ENCODE measurements at regions not wholly inside any gene's neighbourhood (a gene's known extent, or its start where the extent isn't known, plus 50 kb on each side); places are given as distances from the start of the nearest gene placed in this dataset.

DNA sequence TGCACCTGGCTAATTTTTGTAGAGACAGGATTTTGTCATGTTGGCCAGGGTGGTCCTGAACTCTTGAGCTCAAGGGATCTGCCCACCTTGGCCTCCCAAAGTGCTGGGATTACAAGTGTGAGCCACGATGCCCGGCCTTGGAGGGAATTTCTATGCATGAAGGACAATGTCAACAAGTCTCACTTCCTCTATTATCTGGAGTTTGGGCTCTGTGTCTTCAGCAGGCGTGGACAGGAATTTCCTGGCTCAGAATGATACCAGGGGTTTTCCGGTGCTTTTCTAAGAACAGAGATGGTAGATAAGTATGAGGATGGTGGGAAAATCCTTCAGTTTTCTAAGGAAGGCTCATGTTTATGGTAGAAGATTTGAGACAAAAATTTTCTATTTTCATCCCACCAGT, 75.0 kb upstream of the CCDC60 start:
- no peak for DNase-seq (ENCODE audit: low read depth, low spot score)
- Histone ChIP-seq H3K9ac (ENCODE audit: insufficient read length, low read depth) (no peak overlapping the region), H3K4me3 (ENCODE audit: insufficient read length, low read depth) (no peak overlapping the region), H3K36me3 (ENCODE audit: insufficient read depth, insufficient read length, low read length) (no peaks in the 10 kb centered on the region), H3K9me3 (ENCODE audit: insufficient read depth, low read length) (0 out of 2 replicates have a peak, but pooled peaks cover 4% of the 10 kb centered on the region), H3K27me3 (ENCODE audit: insufficient read depth, insufficient read length) (no peaks in the 10 kb centered on the region), H3K4me1 (ENCODE audit: insufficient read depth, insufficient read length) (no peaks in the 10 kb centered on the region)
- TF ChIP-seq YY1 (IDR thresholded peaks at IDR 0.05; ENCODE audit: insufficient read depth, insufficient read length): no peak
- TF ChIP-seq SUZ12 (IDR thresholded peaks at IDR 0.05; ENCODE audit: extremely low read depth, insufficient read depth, insufficient read length): no peak
- TF ChIP-seq ZNF274 (IDR thresholded peaks at IDR 0.05; ENCODE audit: low read depth, low read length): no peak

DNA sequence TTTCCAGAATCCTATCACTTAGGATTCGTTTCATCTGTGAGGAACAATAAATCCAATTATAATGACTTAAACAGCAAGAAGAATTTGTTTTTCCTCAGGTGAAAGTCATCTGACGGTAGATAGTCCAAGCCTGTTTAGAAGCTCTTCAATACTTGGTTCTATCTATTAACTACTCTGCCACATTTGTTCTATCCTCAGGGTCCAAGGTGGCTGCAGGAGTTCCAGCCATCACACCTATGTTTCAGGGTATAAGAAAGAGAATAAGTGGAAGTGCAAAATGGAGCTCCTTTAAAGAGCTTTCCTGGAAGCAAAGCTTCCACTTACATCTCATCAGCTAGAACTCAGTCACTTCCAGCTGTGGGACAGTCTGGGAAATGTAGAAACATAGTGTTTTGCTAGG, 72.1 kb upstream of the CCDC60 start:
- Histone ChIP-seq H3K27me3 (ENCODE audit: insufficient read depth, insufficient read length) (no peaks in the 10 kb centered on the region), H3K9ac (ENCODE audit: insufficient read length, low read depth) (no peak overlapping the region), H3K9me3 (ENCODE audit: insufficient read depth, low read length) (peaks cover 12% of the 10 kb centered on the region; the same call in 1 of the 2 replicates), H3K4me1 (ENCODE audit: insufficient read depth, insufficient read length) (no peaks in the 10 kb centered on the region), H3K36me3 (ENCODE audit: insufficient read depth, insufficient read length, low read length) (no peaks in the 10 kb centered on the region), H3K4me3 (ENCODE audit: insufficient read length, low read depth) (no peak overlapping the region)
- no peak for TF ChIP-seq ZNF274 (IDR thresholded peaks at IDR 0.05; ENCODE audit: low read depth, low read length)
- no peak for TF ChIP-seq YY1 (IDR thresholded peaks at IDR 0.05; ENCODE audit: insufficient read depth, insufficient read length)
- TF ChIP-seq SUZ12 (IDR thresholded peaks at IDR 0.05; ENCODE audit: extremely low read depth, insufficient read depth, insufficient read length): no peak
- no peak for DNase-seq (ENCODE audit: low read depth, low spot score)

DNA sequence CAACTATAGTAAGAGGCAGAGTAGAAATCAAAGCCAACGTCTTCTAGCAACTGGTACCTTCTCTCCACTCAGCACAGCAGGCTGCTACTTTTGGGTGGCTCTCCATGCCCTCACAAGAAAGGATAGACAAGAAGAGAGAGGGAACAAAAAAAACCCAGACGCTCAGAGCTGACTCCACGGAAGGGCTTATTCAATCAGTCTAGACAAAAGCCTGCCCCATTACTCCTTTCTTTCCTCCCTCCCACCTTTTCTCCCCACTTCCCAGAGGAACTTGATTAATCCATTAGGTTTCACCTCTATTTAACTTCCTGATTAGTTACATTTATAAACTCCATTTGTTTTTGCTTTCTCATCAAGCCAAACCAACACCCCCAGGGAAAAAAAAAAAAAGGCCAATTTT, 71.1 kb upstream of the CCDC60 start:
- H3K4me3 ChIP-seq (ENCODE audit: insufficient read length, low read depth): no peak overlapping the region
- no peak for DNase-seq (ENCODE audit: low read depth, low spot score)
- no peak overlapping the region for H3K9ac ChIP-seq (ENCODE audit: insufficient read length, low read depth)
- no peak for TF ChIP-seq YY1 (IDR thresholded peaks at IDR 0.05; ENCODE audit: insufficient read depth, insufficient read length)
- no peak for TF ChIP-seq ZNF274 (IDR thresholded peaks at IDR 0.05; ENCODE audit: low read depth, low read length)
- no peaks in the 10 kb centered on the region for H3K4me1 ChIP-seq (ENCODE audit: insufficient read depth, insufficient read length)
- H3K27me3 ChIP-seq (ENCODE audit: insufficient read depth, insufficient read length): no peaks in the 10 kb centered on the region
- peaks cover 19% of the 10 kb centered on the region; the same call in 1 of the 2 replicates for H3K9me3 ChIP-seq (ENCODE audit: insufficient read depth, low read length)
- H3K36me3 ChIP-seq (ENCODE audit: insufficient read depth, insufficient read length, low read length): no peaks in the 10 kb centered on the region

DNA sequence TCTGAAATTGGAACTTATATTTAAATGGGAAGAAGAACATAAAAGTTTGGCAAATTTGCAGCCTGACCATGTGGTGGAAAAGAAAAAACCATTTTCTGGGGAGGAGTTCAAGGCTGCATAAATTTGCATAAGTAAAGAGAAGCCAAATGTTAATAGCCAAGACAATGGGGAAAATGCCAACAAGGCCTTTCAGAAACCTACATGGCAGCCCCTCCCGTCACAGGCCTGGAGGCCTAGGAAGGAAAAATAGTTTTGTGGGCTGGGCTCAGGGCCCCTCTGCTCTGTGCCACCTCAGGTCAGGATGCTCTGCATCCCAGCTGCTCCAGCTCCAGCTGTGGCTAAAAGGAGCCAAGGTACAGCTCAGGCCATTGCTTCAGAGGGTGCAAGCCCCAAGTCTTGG, 67.6 kb upstream of the CCDC60 start:
- TF ChIP-seq YY1 (IDR thresholded peaks at IDR 0.05; ENCODE audit: insufficient read depth, insufficient read length): no peak
- TF ChIP-seq SUZ12 (IDR thresholded peaks at IDR 0.05; ENCODE audit: extremely low read depth, insufficient read depth, insufficient read length): no peak
- no peak for TF ChIP-seq ZNF274 (IDR thresholded peaks at IDR 0.05; ENCODE audit: low read depth, low read length)
- no peaks in the 10 kb centered on the region for H3K27me3 ChIP-seq (ENCODE audit: insufficient read depth, insufficient read length)
- H3K36me3 ChIP-seq (ENCODE audit: insufficient read depth, insufficient read length, low read length): no peaks in the 10 kb centered on the region
- H3K4me1 ChIP-seq (ENCODE audit: insufficient read depth, insufficient read length): no peaks in the 10 kb centered on the region
- peak; percentile 40 for DNase-seq (ENCODE audit: low read depth, low spot score)
- peaks cover 28% of the 10 kb centered on the region; the same call in 1 of the 2 replicates for H3K9me3 ChIP-seq (ENCODE audit: insufficient read depth, low read length)
- no peak overlapping the region for H3K9ac ChIP-seq (ENCODE audit: insufficient read length, low read depth)
- H3K4me3 ChIP-seq (ENCODE audit: insufficient read length, low read depth): no peak overlapping the region

DNA sequence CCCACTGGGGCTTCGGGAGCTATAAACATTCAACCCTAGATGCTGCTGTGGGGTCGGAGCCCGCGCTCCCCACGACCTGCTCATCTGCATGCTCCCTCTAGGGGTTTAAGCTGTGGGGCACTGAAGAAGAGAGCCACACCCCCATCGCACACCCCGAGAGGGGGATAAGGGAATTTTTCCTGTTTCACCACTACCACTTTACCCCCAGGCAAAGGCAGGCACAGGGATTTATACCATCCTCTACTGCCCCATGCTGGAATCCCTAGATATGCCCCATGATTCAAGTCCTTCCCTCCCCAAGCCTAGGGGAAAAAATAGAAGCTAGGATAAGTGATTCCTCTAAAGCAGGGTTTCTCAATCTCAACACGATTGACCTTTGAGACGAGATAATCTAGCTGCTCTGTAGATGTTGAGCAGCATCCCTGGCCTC, 59.9 kb upstream of the CCDC60 start:
- TF ChIP-seq SUZ12 (IDR thresholded peaks at IDR 0.05; ENCODE audit: extremely low read depth, insufficient read depth, insufficient read length) (no peak), YY1 (IDR thresholded peaks at IDR 0.05; ENCODE audit: insufficient read depth, insufficient read length) (no peak), ZNF274 (IDR thresholded peaks at IDR 0.05; ENCODE audit: low read depth, low read length) (no peak)
- H3K9ac ChIP-seq (ENCODE audit: insufficient read length, low read depth): no peak overlapping the region
- H3K4me1 ChIP-seq (ENCODE audit: insufficient read depth, insufficient read length): peaks cover 10% of the 10 kb centered on the region
- peaks cover 8% of the 10 kb centered on the region; the same call in 1 of the 2 replicates for H3K9me3 ChIP-seq (ENCODE audit: insufficient read depth, low read length)
- H3K4me3 ChIP-seq (ENCODE audit: insufficient read length, low read depth): no peak overlapping the region
- no peak for DNase-seq (ENCODE audit: low read depth, low spot score)
- no peaks in the 10 kb centered on the region for H3K36me3 ChIP-seq (ENCODE audit: insufficient read depth, insufficient read length, low read length)
- no peaks in the 10 kb centered on the region for H3K27me3 ChIP-seq (ENCODE audit: insufficient read depth, insufficient read length)

DNA sequence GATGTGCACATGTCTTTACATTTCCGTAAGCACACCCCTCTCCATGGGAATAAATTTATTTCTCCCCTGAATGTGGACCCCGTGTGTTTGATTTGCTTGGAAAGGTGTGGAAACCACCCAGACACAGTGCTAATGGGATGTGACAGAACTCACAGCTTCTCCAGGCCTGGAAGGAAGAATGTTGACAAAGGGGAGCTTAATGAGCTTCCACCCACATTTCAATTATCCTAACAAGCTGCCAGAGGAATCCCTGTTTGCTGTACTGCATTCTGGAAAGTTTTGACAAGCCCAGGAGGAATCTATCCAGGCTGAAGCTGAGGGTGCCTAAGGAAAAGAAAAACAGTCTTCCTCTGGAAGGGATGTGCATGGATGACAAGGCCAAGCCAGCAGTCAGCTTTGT, 51.2 kb upstream of the CCDC60 start:
- Histone ChIP-seq H3K4me1 (ENCODE audit: insufficient read depth, insufficient read length) (no peaks in the 10 kb centered on the region), H3K36me3 (ENCODE audit: insufficient read depth, insufficient read length, low read length) (no peaks in the 10 kb centered on the region), H3K27me3 (ENCODE audit: insufficient read depth, insufficient read length) (no peaks in the 10 kb centered on the region), H3K4me3 (ENCODE audit: insufficient read length, low read depth) (no peak overlapping the region), H3K9ac (ENCODE audit: insufficient read length, low read depth) (no peak overlapping the region), H3K9me3 (ENCODE audit: insufficient read depth, low read length) (peaks cover 8% of the 10 kb centered on the region; the same call in 1 of the 2 replicates)
- TF ChIP-seq ZNF274 (IDR thresholded peaks at IDR 0.05; ENCODE audit: low read depth, low read length): no peak
- TF ChIP-seq YY1 (IDR thresholded peaks at IDR 0.05; ENCODE audit: insufficient read depth, insufficient read length): no peak
- DNase-seq (ENCODE audit: low read depth, low spot score): no peak
